C4-2B (cell line): ENCODE measurements at regions not wholly inside any gene's neighbourhood (a gene's known extent, or its start where the extent isn't known, plus 50 kb on each side); places are given as distances from the start of the nearest gene placed in this dataset.

Experiments
- H3K27ac ChIP-seq: fragments of 450-650 bp; 2 replicates; pipeline ENCODE4 v1.5.1; 2017
- ZFX ChIP-seq: fragments of 450-650 bp; IDR thresholded peaks from 2 replicates; pipeline ENCODE4 v1.6.1; 2017
- TF ChIP-seq, protein P1 (sequence below): fragments of 450-650 bp; conservative IDR thresholded peaks from 2 replicates; pipeline ENCODE4 v1.5.1; 2017; ENCODE audit warnings: mild to moderate bottlenecking

DNA sequence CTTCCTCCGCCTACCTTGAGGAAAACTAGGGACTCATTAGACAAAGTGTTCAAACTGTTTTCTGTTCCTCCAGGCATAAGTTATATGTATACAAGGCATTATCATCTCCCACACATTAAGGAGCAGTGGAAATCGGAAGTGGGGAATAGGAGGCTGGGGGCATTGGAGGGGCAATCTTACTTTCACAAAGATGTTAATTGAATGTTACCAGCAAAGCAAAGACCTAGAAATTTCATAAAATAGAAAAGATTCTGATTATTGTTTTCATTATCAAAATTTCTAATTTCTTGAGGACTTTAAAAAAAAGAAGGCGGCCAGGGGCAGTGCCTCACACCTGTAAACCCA is 501.7 kb upstream of the JARID2 start:
- H3K27ac ChIP-seq, result no peak overlapping the region

DNA sequence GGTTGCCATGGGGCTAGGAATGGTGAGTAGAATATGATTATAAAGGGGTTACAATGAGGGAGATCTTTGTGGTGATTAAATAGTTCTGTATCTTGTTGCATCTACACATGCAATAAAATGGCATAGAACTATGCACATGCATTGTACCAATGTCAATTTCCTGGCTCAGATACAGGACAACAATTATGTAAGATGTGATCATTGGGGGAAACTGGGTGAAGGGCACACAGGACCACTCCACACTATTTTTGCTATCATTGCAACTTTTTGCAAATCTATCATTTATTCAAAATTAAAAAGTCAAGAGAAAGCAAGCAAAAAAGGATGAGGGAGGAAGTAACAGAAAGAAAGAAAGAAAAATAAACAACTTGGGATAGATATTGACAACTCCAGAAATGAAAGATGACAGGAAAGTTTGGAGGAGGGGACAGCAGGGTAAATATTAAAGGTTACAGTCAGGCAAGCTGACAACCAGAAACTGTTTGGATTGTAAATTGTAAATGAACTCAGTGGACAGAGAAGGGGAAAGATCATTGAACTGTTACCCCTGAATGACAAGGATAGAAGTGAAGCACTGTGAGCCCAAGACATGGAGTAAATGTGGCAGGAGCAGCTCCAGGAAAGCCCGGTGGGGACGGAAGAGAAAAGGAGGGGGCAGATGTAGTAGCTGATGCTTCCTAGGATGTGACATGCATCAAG is 499.6 kb upstream of the JARID2 start:
- TF ChIP-seq, protein P1, sequence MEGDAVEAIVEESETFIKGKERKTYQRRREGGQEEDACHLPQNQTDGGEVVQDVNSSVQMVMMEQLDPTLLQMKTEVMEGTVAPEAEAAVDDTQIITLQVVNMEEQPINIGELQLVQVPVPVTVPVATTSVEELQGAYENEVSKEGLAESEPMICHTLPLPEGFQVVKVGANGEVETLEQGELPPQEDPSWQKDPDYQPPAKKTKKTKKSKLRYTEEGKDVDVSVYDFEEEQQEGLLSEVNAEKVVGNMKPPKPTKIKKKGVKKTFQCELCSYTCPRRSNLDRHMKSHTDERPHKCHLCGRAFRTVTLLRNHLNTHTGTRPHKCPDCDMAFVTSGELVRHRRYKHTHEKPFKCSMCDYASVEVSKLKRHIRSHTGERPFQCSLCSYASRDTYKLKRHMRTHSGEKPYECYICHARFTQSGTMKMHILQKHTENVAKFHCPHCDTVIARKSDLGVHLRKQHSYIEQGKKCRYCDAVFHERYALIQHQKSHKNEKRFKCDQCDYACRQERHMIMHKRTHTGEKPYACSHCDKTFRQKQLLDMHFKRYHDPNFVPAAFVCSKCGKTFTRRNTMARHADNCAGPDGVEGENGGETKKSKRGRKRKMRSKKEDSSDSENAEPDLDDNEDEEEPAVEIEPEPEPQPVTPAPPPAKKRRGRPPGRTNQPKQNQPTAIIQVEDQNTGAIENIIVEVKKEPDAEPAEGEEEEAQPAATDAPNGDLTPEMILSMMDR, result no peak
- TF ChIP-seq ZFX, result no peak
- no peak overlapping the region for H3K27ac ChIP-seq

More for the DNA sequence above, 501.7 kb upstream of the JARID2 start:
- TF ChIP-seq, protein P1, result no peak
- no peak for TF ChIP-seq ZFX

DNA sequence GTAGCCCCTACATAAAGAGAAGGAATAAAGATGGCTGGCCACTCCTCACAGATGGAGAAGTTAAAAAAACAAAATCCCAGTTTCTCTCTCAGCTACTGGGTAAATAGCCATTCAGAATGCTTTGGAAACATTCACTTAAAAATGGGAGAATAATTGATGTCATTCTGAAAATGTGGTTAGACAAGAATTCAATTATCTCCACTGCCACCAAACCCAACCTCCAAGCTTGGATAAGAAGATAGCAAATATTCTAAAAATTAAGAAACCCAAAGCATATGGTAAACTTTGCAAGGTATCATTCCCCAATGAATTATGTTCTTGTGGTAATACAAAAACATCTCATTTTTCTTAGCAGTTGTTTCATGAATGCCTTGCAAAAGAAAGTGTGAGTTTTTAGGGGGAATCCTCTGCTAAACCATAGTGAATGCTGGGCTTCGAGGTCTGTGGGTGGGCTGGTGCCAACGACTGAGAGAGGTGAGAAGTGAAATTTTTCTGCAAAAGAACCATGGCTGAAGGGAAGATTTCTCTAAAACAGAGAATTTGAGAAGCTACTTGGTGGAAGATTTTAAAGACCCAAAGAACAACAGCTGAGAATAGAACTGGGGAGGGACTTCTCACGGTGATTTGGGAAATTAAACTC is 497.9 kb upstream of the JARID2 start:
- TF ChIP-seq ZFX, result no peak
- TF ChIP-seq, protein P1, result no peak
- no peak overlapping the region for H3K27ac ChIP-seq

DNA sequence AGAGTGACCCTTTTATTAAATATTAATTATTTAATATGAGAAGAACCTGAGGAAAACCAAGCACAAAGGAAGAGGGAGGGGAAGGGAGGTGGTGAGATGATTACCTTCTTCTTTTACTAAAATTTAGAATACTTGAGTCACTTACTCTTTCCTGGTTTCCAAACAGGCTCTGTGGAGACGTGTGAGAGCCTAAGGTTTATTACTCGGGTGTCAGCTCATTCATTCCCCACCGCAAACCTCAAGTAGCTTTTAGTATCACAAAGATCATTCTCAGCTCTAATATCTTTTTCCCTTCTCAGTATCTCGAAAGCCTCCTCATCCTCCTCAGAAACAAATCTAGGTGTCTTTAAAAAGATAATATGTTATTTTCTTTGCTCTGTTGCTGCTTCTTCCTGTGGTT is 497.2 kb upstream of the JARID2 start:
- no peak overlapping the region for H3K27ac ChIP-seq
- TF ChIP-seq ZFX, result no peak
- TF ChIP-seq, protein P1, result no peak

DNA sequence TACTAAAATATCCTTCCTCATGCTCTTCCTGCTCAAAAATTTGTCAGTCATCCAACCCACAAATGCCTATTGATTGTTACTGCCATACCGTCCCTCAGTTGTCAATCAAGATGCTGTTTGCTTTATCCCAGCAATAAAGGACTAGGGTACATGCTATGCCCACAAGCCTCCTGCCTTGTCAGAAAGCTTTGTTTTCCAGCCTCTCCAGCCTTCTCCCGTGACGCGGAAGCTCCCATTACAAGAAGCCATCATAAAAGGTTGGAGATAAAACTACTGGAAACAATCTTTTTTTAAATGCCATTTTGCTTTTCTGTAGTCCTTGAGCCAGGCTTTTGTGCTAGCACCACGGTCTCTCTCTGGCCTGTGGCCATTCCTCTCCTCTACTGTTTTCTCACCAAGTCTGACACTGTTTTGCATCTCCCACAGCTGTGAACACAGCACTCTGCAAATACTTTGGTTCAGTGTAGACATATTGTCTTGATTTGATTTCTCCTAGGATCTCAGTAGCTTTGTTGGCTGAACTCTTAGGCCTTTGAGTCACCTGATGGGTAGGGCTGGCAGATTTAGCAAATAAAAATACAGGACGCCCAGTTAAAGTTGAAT is 495.7 kb upstream of the JARID2 start:
- TF ChIP-seq, protein P1, result no peak
- no peak for TF ChIP-seq ZFX
- no peak overlapping the region for H3K27ac ChIP-seq

DNA sequence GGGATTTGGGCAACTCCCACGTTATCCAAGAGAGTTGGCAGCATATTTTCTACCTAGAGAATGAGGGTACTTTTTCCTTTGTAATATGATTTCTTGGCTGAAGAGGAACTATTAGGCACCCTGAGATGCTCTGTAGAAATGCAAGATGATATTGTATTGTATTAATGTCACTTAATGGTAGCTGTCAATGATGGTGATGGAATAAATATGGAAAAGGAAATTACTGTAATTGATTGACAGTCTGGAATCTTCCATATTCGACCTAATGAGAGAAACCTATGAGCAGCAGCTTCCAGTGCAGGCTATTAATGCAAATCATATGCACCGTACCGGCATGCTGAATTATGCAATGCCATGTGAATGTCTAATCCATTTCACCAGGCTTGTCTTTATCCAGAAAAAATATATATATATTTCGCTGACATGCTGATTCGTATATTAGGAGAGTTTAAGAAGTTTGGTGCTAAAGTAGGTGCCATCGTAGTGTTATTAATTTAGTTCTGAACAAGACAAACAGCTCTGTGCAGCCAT is 494.2 kb upstream of the JARID2 start:
- H3K27ac ChIP-seq, result no peak overlapping the region
- no peak for TF ChIP-seq ZFX
- TF ChIP-seq, protein P1, result no peak

DNA sequence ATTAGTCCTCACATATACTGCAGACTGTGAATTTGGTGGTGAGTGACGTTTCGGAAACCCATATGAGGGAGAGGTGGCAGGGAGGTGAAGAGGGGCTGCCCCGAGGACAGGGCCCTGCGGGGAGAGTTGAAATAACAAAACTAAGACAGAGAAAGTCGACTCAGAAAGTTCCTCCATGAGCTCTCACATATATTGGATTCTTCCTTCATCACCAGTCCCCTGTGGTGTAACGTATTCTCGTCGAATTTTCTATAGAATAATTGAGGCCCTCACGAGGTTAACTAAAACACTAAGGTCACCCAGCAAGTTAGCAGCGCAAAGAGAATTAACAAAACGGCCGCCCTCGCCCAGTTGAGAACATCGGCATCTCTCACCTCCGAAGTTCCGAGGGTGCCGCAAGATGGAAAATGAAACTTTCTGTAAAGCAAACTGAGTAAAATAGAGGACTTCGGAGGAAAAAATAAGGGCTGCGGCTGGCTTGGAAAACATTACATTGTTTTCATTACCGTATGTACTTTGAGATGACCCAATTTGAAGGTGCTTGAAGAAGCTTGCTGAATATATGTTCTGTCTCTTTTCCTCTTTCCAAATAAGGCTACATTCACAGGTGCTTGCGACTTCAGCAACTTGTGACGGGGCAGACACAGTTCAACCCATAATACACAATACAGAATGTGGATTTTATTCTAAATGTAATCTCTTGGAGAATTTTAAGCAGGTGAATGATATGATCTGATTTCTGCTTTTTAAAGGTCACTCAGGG is 490.9 kb upstream of the JARID2 start:
- no peak overlapping the region for H3K27ac ChIP-seq
- TF ChIP-seq, protein P1, result no peak
- no peak for TF ChIP-seq ZFX
